GM10266 (cell line): ENCODE measurements at regions not wholly inside any gene's neighbourhood (a gene's known extent, or its start where the extent isn't known, plus 50 kb on each side); places are given as distances from the start of the nearest gene placed in this dataset.

Experiments used
- DNase-seq: peaks from one replicate; pipeline ENCODE4 v3.0.0; 2012; ENCODE audit errors: extremely low spot score
- CTCF ChIP-seq: IDR thresholded peaks from 2 replicates; pipeline ENCODE4 v1.5.1; 2012; ENCODE audit warnings: mild to moderate bottlenecking, low read depth; ENCODE audit not compliant: control insufficient read depth, insufficient read depth; ENCODE audit errors: missing control alignments

- DNase-seq = no peak
- TF ChIP-seq CTCF = no peak
Measured at GRCh38 chr15:39318231-39318630, 262.6 kb upstream of the THBS1 start.

GRCh38 chr15:39320355-39320754 lies 260.5 kb upstream of the THBS1 start:
- no peak for TF ChIP-seq CTCF
- DNase-seq = no peak

GRCh38 chr15:39320886-39321285 lies 260.0 kb upstream of the THBS1 start:
- TF ChIP-seq CTCF = no peak
- DNase-seq = no peak

- TF ChIP-seq CTCF = no peak
- no peak for DNase-seq
Measured at GRCh38 chr15:39321977-39322376, 258.9 kb upstream of the THBS1 start.

GRCh38 chr15:39323157-39323556 lies 257.7 kb upstream of the THBS1 start:
- no peak for TF ChIP-seq CTCF
- no peak for DNase-seq

GRCh38 chr15:39323706-39324105 lies 257.2 kb upstream of the THBS1 start:
- DNase-seq = no peak
- TF ChIP-seq CTCF = no peak

GRCh38 chr15:39326306-39326975 lies 254.4 kb upstream of the THBS1 start:
- no peak for TF ChIP-seq CTCF
- no peak for DNase-seq
